ENCODE measurements at regions not wholly inside any gene's neighbourhood (a gene's known extent, or its start where the extent isn't known, plus 50 kb on each side); places are given as distances from the start of the nearest gene placed in this dataset.
"Not testable (repeated sequence)": the region's sequence is repeated elsewhere in the genome, so short reads cannot be mapped to it uniquely, and the experiment has no call there.

GRCh38 chr5:72760259-72760658 lies 56.2 kb upstream of the TNPO1 start:
- DNase-seq = no peak

GRCh38 chr5:72752909-72753308 lies 63.6 kb upstream of the TNPO1 start:
- DNase-seq = no peak

DNA sequence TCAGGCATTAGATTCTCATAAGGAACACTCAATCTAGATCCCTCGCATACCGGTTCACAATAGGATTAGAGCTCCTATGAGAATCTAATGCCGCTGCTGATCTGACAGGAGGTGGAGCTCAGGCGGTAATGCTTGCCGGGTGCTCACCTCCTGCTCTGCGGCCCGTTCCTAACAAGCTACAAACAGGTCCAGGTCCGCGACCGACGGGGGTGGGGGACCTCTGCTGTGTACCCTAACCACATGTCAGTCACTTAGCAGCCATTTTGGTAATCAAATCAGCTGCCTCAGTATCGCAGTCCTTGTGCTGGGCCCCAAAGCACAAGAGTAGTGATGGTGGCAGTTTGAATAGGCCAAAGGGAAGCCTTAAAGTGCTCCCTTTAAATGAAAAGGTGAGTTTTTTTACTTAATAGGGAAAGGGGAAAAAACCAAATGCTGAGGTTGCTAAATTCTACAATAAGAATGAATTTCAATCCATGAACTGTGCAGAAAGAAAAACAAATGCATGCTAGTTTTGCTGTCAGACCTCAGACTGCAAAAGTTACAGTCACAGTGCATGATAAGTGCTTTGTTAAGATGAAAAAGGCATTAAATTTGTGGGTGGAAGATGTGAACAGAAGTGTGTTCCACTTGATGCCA lies 67.0 kb upstream of the TNPO1 start:
- no peak for DNase-seq

DNA sequence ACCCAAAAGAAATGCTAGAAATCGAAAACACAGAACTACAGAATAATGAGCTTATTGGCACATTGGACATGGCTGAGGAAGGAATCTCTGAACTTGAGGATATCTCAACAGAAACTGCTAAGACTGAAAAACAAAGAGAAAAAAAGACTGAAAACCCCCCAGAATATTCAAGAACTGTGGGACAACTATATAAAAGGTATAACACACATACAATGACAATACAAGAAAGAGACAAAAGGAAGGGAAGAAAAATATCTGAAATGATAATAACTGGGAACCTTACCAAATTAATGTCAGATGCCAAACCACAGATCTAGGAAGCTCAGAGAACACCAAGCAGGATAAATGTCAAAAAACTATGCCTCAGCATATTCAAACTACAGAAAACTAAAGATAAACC lies 68.6 kb upstream of the TNPO1 start:
- no peak for DNase-seq

- no peak for DNase-seq
Measured at GRCh38 chr5:72746736-72747135, 69.7 kb upstream of the TNPO1 start.

DNA sequence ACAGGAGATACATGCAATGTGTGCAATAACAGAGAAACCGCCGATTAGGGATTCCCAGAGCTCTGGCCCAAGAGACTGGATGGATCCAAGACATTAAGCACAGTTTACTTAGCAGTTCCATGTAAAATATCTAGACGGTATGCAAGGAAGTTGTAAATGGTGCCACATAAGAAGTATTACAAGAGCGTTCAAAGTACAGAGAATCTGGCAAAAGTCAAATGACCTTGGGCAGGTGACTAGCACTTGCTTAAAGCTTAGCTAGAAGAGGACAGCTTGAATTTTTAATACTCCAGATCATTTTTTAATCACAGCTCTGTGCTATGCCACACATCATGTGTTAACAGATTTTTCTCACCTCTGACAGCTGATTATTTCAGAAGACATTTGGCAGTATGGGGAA lies 72.3 kb upstream of the TNPO1 start:
- DNase-seq = no peak

DNA sequence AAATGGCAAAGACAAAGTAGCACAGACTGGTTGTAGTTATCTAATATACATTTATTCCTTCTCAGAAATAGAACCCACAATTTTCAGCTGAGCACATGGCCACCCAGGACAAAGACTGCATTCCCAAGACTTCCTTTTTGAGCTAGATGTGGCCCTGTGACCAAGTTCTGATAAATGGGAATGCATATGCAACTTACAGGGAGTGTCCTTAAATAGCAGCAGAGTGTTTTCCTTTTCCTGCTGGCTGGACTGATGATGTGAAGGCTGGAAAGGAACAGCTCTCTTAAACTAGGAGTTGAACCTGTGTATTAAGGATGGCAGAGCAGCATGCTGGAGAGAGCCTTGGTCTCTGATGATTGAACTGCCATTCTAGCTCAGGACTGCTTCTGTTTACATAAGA lies 74.7 kb upstream of the TNPO1 start:
- DNase-seq = no peak

GRCh38 chr5:72733810-72734209 lies 82.7 kb upstream of the TNPO1 start:
- DNase-seq = no peak

GRCh38 chr5:72723581-72723980 lies 92.9 kb upstream of the TNPO1 start:
- no peak for DNase-seq

- DNase-seq = no peak
Measured at GRCh38 chr5:72722792-72723452, 93.5 kb upstream of the TNPO1 start.

DNA sequence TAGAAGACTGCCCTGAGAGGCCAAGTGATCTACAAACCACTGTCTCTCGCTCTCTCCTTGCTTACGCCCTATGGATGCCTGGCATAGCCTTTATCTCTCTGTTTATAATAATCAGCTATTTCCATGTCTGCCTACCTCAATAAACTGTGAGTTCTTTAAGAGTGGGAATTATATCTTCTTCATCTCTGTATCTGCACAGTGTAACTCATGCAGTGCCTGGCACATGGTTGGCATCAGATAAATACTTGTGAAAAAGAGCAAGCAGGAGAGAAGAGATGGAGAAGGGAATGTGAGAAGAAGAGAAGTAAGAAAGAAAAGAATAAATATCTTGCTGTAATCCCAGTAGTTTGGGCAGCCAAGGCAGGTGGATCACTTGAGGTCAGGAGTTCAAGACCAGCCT lies 94.6 kb upstream of the TNPO1 start:
- DNase-seq = no peak

DNA sequence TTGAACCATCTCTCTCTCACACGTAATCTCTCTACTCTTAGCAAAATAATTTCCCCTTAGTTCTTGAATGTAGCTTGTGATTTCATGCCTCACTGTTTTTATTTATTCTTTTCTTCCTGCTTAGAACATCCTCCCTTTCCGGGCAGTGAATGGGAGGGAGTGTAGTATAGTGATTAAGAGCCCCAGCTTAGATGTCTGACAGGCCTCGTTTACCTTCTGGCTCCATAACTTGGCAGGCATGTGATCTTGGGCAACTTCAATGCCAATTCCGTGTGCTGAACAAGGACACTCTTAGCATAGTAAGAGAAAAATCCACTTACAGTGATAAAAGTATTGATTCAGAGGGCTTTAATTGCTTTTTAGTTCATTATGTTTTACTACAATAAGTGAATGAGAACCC lies 96.3 kb upstream of the TNPO1 start:
- DNase-seq = no peak

DNA sequence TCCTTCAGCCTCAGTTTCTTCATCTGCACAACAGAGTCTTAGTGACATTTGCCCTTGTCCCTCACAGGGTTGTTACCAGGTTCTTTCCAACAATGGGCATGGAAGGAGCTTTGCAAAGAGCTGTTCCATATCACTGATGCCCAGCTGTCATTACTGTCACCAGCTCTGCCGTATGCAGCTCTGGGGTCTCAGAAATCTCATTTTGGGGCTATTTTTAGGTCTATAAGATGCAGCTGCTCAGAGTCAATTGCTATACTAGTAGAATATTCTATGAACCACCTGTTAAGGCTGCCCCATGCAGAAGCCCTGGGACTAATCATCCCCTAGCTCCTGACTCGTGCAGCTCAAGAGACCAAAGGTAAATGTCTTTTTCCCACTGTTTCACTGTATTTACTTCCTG lies 105.1 kb upstream of the TNPO1 start:
- DNase-seq = no peak

- no peak for DNase-seq
Measured at GRCh38 chr5:72709341-72709740, 107.1 kb upstream of the TNPO1 start.

GRCh38 chr5:72705178-72705577 lies 111.3 kb upstream of the TNPO1 start:
- DNase-seq = no peak

GRCh38 chr5:72703876-72704275 lies 112.6 kb upstream of the TNPO1 start:
- no peak for DNase-seq

- no peak for DNase-seq
Measured at GRCh38 chr5:72702881-72703434, 113.5 kb upstream of the TNPO1 start.

- DNase-seq = not testable (repeated sequence)
Measured at GRCh38 chr5:72702105-72702504, 114.4 kb upstream of the TNPO1 start.

- no peak for DNase-seq
Measured at GRCh38 chr5:72698481-72698880, 118.0 kb upstream of the TNPO1 start.

GRCh38 chr5:72697622-72698021 lies 118.8 kb upstream of the TNPO1 start:
- no peak for DNase-seq

GRCh38 chr5:72695659-72696058 lies 120.8 kb upstream of the TNPO1 start:
- no peak for DNase-seq

DNA sequence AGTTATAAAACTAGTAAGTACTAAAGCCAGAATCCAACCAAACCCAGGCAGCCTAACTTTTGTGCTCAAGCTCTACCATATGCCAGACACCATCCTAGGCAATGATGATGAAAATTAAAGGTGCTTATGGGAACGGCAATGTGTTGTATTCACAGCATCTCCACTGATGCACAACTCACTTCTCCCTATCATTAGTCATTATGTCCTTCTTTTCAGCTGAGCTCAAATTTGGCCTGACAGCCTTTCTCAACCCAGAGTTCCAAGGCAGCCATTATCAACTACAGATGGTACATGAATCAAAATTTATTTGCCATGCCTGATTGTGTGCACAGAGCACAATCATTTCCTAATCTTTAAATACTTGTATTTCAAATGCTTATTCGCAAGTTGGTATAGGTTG lies 121.6 kb upstream of the TNPO1 start:
- no peak for DNase-seq

GRCh38 chr5:72693546-72694205 lies 122.8 kb upstream of the TNPO1 start:
- no peak for DNase-seq
